Activated CD8-positive, alpha-beta T cell treated with anti-CD3 and anti-CD28 coated beads, Interleukin-2, amount 10 ng/mL, durations not matched to agents 7 days and 5 days (primary cell): ENCODE measurements at regions not wholly inside any gene's neighbourhood (a gene's known extent, or its start where the extent isn't known, plus 50 kb on each side); places are given as distances from the start of the nearest gene placed in this dataset.

Experiments used
- ATAC-seq: fragments of 150-1000 bp; cut with Tn5 transposase; one replicate; pipeline ENCODE4 v1.10.0; 2021; ENCODE audit warnings: moderate library complexity
- CTCF ChIA-PET: fragments of 350-600 bp; sonication (Branson Sonifier 250); formaldehyde crosslinking; loops from one replicate; lab custom pipeline; 2021; ENCODE audit warnings: antibody characterized with exemption; lab: Charles Lee
- POLR2A ChIA-PET: fragments of 350-600 bp; sonication (Branson Sonifier 250); formaldehyde crosslinking; loops from one replicate; lab custom pipeline; 2021; ENCODE audit warnings: antibody characterized with exemption; lab: Charles Lee
- DNase-seq: peaks from one replicate; pipeline ENCODE4 v3.0.0-alpha.2; 2020
- H3K27ac Mint-ChIP-seq: one replicate; pipeline ENCODE4 v1.8.0; 2021; ENCODE audit warnings: mild to moderate bottlenecking, mixed read lengths
- H3K27me3 Mint-ChIP-seq: one replicate; pipeline ENCODE4 v1.8.0; 2021; ENCODE audit warnings: low read depth, mixed read lengths
- H3K36me3 Mint-ChIP-seq: one replicate; pipeline ENCODE4 v1.8.0; 2021; ENCODE audit warnings: low read depth, mixed read lengths
- H3K4me1 Mint-ChIP-seq: one replicate; pipeline ENCODE4 v1.8.0; 2021; ENCODE audit warnings: low read depth, mixed read lengths
- H3K4me3 Mint-ChIP-seq: one replicate; pipeline ENCODE4 v1.8.0; 2021; ENCODE audit warnings: mild to moderate bottlenecking, mixed read lengths
- H3K9me3 Mint-ChIP-seq: one replicate; pipeline ENCODE4 v1.8.0; 2022; ENCODE audit warnings: mixed read lengths; ENCODE audit not compliant: insufficient read depth

GRCh38 chr14:84024231-84024820, 1505.6 kb upstream of the FLRT2 start:
- POLR2A ChIA-PET, result no interaction called here
- no peak overlapping the region for H3K4me3 Mint-ChIP-seq
- H3K27me3 Mint-ChIP-seq, result no peaks in the 10 kb centered on the region
- no peaks in the 10 kb centered on the region for H3K36me3 Mint-ChIP-seq
- CTCF ChIA-PET, result no interaction called here
- no peaks in the 10 kb centered on the region for H3K4me1 Mint-ChIP-seq
- H3K27ac Mint-ChIP-seq, result no peak overlapping the region
- ATAC-seq (no peak), DNase-seq (no peak)
- H3K9me3 Mint-ChIP-seq, result peaks cover 25% of the 10 kb centered on the region

- ATAC-seq, result no peak
- no peaks in the 10 kb centered on the region for H3K36me3 Mint-ChIP-seq
These were observed 1504.6 kb upstream of the FLRT2 start for GRCh38 chr14:84025106-84026012.

GRCh38 chr14:84027351-84027750, 1502.6 kb upstream of the FLRT2 start:
- H3K27ac Mint-ChIP-seq, result no peak overlapping the region
- no peaks in the 10 kb centered on the region for H3K27me3 Mint-ChIP-seq
- CTCF ChIA-PET, result no interaction called here
- POLR2A ChIA-PET, result no interaction called here
- no peak overlapping the region for H3K4me3 Mint-ChIP-seq
- peaks cover 18% of the 10 kb centered on the region for H3K9me3 Mint-ChIP-seq
- H3K36me3 Mint-ChIP-seq, result no peaks in the 10 kb centered on the region
- ATAC-seq (no peak), DNase-seq (no peak)
- H3K4me1 Mint-ChIP-seq, result no peaks in the 10 kb centered on the region

More at GRCh38 chr14:84025106-84026012, 1504.6 kb upstream of the FLRT2 start:
- H3K27me3 Mint-ChIP-seq, result no peaks in the 10 kb centered on the region
- no peak for DNase-seq
- CTCF ChIA-PET, result no interaction called here
- H3K4me3 Mint-ChIP-seq, result no peak overlapping the region
- no peak overlapping the region for H3K27ac Mint-ChIP-seq
- no peaks in the 10 kb centered on the region for H3K4me1 Mint-ChIP-seq
- POLR2A ChIA-PET, result no interaction called here
- peaks cover 22% of the 10 kb centered on the region for H3K9me3 Mint-ChIP-seq

- H3K27me3 Mint-ChIP-seq, result no peaks in the 10 kb centered on the region
- ATAC-seq, result no peak
- DNase-seq, result no peak
- H3K27ac Mint-ChIP-seq, result no peak overlapping the region
- H3K4me3 Mint-ChIP-seq, result no peak overlapping the region
- no peaks in the 10 kb centered on the region for H3K4me1 Mint-ChIP-seq
- H3K36me3 Mint-ChIP-seq, result no peaks in the 10 kb centered on the region
- H3K9me3 Mint-ChIP-seq, result peaks cover 14% of the 10 kb centered on the region
- ChIA-PET CTCF (no interaction called here), POLR2A (no interaction called here)
These were observed 1501.8 kb upstream of the FLRT2 start for GRCh38 chr14:84028080-84028604.

- no peaks in the 10 kb centered on the region for H3K36me3 Mint-ChIP-seq
- POLR2A ChIA-PET, result no interaction called here
- no peak overlapping the region for H3K4me3 Mint-ChIP-seq
- H3K27ac Mint-ChIP-seq, result no peak overlapping the region
- no peaks in the 10 kb centered on the region for H3K4me1 Mint-ChIP-seq
- no peak for DNase-seq
- H3K9me3 Mint-ChIP-seq, result peaks cover 9% of the 10 kb centered on the region
- ATAC-seq, result no peak
- CTCF ChIA-PET, result no interaction called here
- H3K27me3 Mint-ChIP-seq, result no peaks in the 10 kb centered on the region
These were observed 1500.7 kb upstream of the FLRT2 start for GRCh38 chr14:84029246-84029645.

GRCh38 chr14:84029720-84030119, 1500.2 kb upstream of the FLRT2 start:
- H3K36me3 Mint-ChIP-seq, result no peaks in the 10 kb centered on the region
- H3K27me3 Mint-ChIP-seq, result no peaks in the 10 kb centered on the region
- ChIA-PET POLR2A (no interaction called here), CTCF (no interaction called here)
- H3K4me1 Mint-ChIP-seq, result no peaks in the 10 kb centered on the region
- no peak overlapping the region for H3K27ac Mint-ChIP-seq
- no peak for ATAC-seq
- H3K4me3 Mint-ChIP-seq, result no peak overlapping the region
- DNase-seq, result no peak
- peaks cover 9% of the 10 kb centered on the region for H3K9me3 Mint-ChIP-seq

GRCh38 chr14:84036840-84037239, 1493.1 kb upstream of the FLRT2 start:
- H3K27ac Mint-ChIP-seq, result no peak overlapping the region
- ChIA-PET CTCF (no interaction called here), POLR2A (no interaction called here)
- H3K27me3 Mint-ChIP-seq, result no peaks in the 10 kb centered on the region
- H3K9me3 Mint-ChIP-seq, result peaks cover 8% of the 10 kb centered on the region
- DNase-seq (no peak), ATAC-seq (no peak)
- no peak overlapping the region for H3K4me3 Mint-ChIP-seq
- peaks cover 8% of the 10 kb centered on the region for H3K4me1 Mint-ChIP-seq
- H3K36me3 Mint-ChIP-seq, result no peaks in the 10 kb centered on the region

GRCh38 chr14:84037593-84037992, 1492.4 kb upstream of the FLRT2 start:
- H3K4me1 Mint-ChIP-seq, result peaks cover 8% of the 10 kb centered on the region
- H3K27ac Mint-ChIP-seq, result no peak overlapping the region
- ChIA-PET CTCF (no interaction called here), POLR2A (no interaction called here)
- ATAC-seq (no peak), DNase-seq (no peak)
- H3K9me3 Mint-ChIP-seq, result peaks cover 8% of the 10 kb centered on the region
- H3K36me3 Mint-ChIP-seq, result no peaks in the 10 kb centered on the region
- no peaks in the 10 kb centered on the region for H3K27me3 Mint-ChIP-seq
- H3K4me3 Mint-ChIP-seq, result no peak overlapping the region

- Mint-ChIP-seq H3K4me1 (peaks cover 8% of the 10 kb centered on the region), H3K4me3 (no peak overlapping the region), H3K27me3 (no peaks in the 10 kb centered on the region), H3K27ac (no peak overlapping the region), H3K36me3 (no peaks in the 10 kb centered on the region), H3K9me3 (peaks cover 13% of the 10 kb centered on the region)
- ChIA-PET POLR2A (no interaction called here), CTCF (no interaction called here)
- ATAC-seq (no peak), DNase-seq (no peak)
These were observed 1489.8 kb upstream of the FLRT2 start for GRCh38 chr14:84040101-84040500.

- DNase-seq (no peak), ATAC-seq (no peak)
- Mint-ChIP-seq H3K9me3 (peaks cover 9% of the 10 kb centered on the region), H3K36me3 (no peaks in the 10 kb centered on the region), H3K27me3 (no peaks in the 10 kb centered on the region), H3K27ac (no peak overlapping the region), H3K4me1 (peaks cover 8% of the 10 kb centered on the region), H3K4me3 (no peak overlapping the region)
- CTCF ChIA-PET, result no interaction called here
- POLR2A ChIA-PET, result no interaction called here
These were observed 1488.5 kb upstream of the FLRT2 start for GRCh38 chr14:84041421-84041820.

- Mint-ChIP-seq H3K9me3 (peaks cover 5% of the 10 kb centered on the region), H3K4me3 (no peak overlapping the region), H3K27me3 (no peaks in the 10 kb centered on the region), H3K36me3 (no peaks in the 10 kb centered on the region), H3K27ac (no peak overlapping the region), H3K4me1 (no peaks in the 10 kb centered on the region)
- POLR2A ChIA-PET, result no interaction called here
- DNase-seq, result no peak
- no peak for ATAC-seq
- CTCF ChIA-PET, result no interaction called here
These were observed 1487.0 kb upstream of the FLRT2 start for GRCh38 chr14:84042992-84043391.

- Mint-ChIP-seq H3K27ac (no peak overlapping the region), H3K9me3 (peaks cover 5% of the 10 kb centered on the region), H3K4me3 (no peak overlapping the region), H3K36me3 (no peaks in the 10 kb centered on the region), H3K27me3 (no peaks in the 10 kb centered on the region), H3K4me1 (no peaks in the 10 kb centered on the region)
- CTCF ChIA-PET, result no interaction called here
- POLR2A ChIA-PET, result no interaction called here
- no peak for ATAC-seq
- DNase-seq, result no peak
These were observed 1465.4 kb upstream of the FLRT2 start for GRCh38 chr14:84064316-84065125.
